K562 (cell line): ENCODE measurements at regions not wholly inside any gene's neighbourhood (a gene's known extent, or its start where the extent isn't known, plus 50 kb on each side); places are given as distances from the start of the nearest gene placed in this dataset.

Experiments used
- ATF7 ChIP-seq: fragments of 450-650 bp; IDR thresholded peaks from 2 replicates; pipeline ENCODE4 v1.7.1; 2014; ENCODE audit warnings: mild to moderate bottlenecking, moderate library complexity
- BHLHE40 ChIP-seq: IDR thresholded peaks from 2 replicates; pipeline ENCODE4 v1.6.1; 2011; ENCODE audit warnings: low read length, improper control_type of control experiment
- CAMTA2 ChIP-seq: fragments of 250-450 bp; sonication (Bioruptor Pico); conservative IDR thresholded peaks from 2 replicates; pipeline ENCODE4 v1.5.1; 2022
- FOXK2 ChIP-seq, 2 experiments: fragments of 450-650 bp; IDR thresholded peaks in 1 of 2; conservative IDR thresholded peaks in 1 of 2; 2 replicates each; pipeline ENCODE4 v1.6.1; 2016; ENCODE audit warnings: low read depth in 2 of 2, mild to moderate bottlenecking in 1 of 2
- L3MBTL2 ChIP-seq: fragments of 450-650 bp; IDR thresholded peaks from 2 replicates; pipeline ENCODE4 v1.6.1; 2016; ENCODE audit warnings: mild to moderate bottlenecking, moderate library complexity
- LARP7 ChIP-seq: fragments of 450-650 bp; IDR thresholded peaks from 2 replicates; pipeline ENCODE4 v1.6.1; 2016
- MXI1 ChIP-seq: IDR thresholded peaks from 2 replicates; pipeline ENCODE4 v1.6.1; 2011; ENCODE audit warnings: low read depth, mild to moderate bottlenecking, improper control_type of control experiment, low read length
- NCOR1 ChIP-seq: fragments of 450-650 bp; IDR thresholded peaks from 2 replicates; pipeline ENCODE4 v1.6.1; 2016; ENCODE audit warnings: mild to moderate bottlenecking, moderate library complexity
- NR3C1 ChIP-seq: sonication (generic); formaldehyde crosslinking; IDR thresholded peaks from 2 replicates; pipeline ENCODE4 v1.8.1; 2022; ENCODE audit warnings: missing genetic modification reagents
- RBM14 ChIP-seq: fragments of 200-400 bp; formaldehyde crosslinking; IDR thresholded peaks from 2 replicates; pipeline ENCODE4 v1.6.1; 2018; ENCODE audit warnings: low read depth, mild to moderate bottlenecking, low read length, moderate library complexity, borderline replicate concordance; ENCODE audit not compliant: insufficient read depth
- RFX1 ChIP-seq: fragments of 450-650 bp; IDR thresholded peaks from 2 replicates; pipeline ENCODE4 v1.6.1; 2016; ENCODE audit warnings: mild to moderate bottlenecking, moderate library complexity
- SMARCC2 ChIP-seq: fragments of 450-650 bp; IDR thresholded peaks from 2 replicates; pipeline ENCODE4 v1.6.1; 2017; ENCODE audit warnings: antibody characterized with exemption, moderate library complexity, mild to moderate bottlenecking, low read depth
- SRSF1 ChIP-seq: fragments of 200-400 bp; formaldehyde crosslinking; IDR thresholded peaks from 2 replicates; pipeline ENCODE4 v1.6.1; 2017; ENCODE audit warnings: mild to moderate bottlenecking, low read depth, low read length, moderate library complexity
- TARDBP ChIP-seq: fragments of 450-650 bp; IDR thresholded peaks from 2 replicates; pipeline ENCODE4 v1.6.1; 2016
- TGIF2 ChIP-seq: sonication (generic); formaldehyde crosslinking; IDR thresholded peaks from 2 replicates; pipeline ENCODE4 v1.8.1; 2022; ENCODE audit warnings: mild to moderate bottlenecking, missing genetic modification reagents, moderate library complexity
- ZNF282 ChIP-seq: sonication (generic); formaldehyde crosslinking; IDR thresholded peaks from 2 replicates; pipeline ENCODE4 v1.8.1; 2023; ENCODE audit warnings: missing genetic modification reagents
- ZNF75A ChIP-seq: fragments of 450-650 bp; formaldehyde crosslinking; IDR thresholded peaks from 2 replicates; pipeline ENCODE4 v1.4.0; 2020; ENCODE audit warnings: mild to moderate bottlenecking
- ZNF778 ChIP-seq: fragments of 450-650 bp; formaldehyde crosslinking; IDR thresholded peaks from 2 replicates; pipeline ENCODE4 v1.4.0; 2020; ENCODE audit warnings: mild to moderate bottlenecking, moderate library complexity
- ZSCAN29 ChIP-seq: fragments of 450-650 bp; IDR thresholded peaks from 2 replicates; pipeline ENCODE4 v1.6.1; 2017
- TF ChIP-seq, protein P1 (sequence below): fragments of 450-650 bp; formaldehyde crosslinking; IDR thresholded peaks from 2 replicates; pipeline ENCODE4 v1.4.0; 2020; ENCODE audit warnings: mild to moderate bottlenecking, moderate library complexity
- TF ChIP-seq, protein P2 (sequence below): fragments of 450-650 bp; IDR thresholded peaks from 2 replicates; pipeline ENCODE4 v1.6.1; 2016; ENCODE audit warnings: mild to moderate bottlenecking
- TF ChIP-seq, protein P3 (sequence below), 3 experiments: fragments of 200-800 bp in 1 of 3; sonication (Bioruptor generic) in 1 of 3; sonication (generic) in 1 of 3; formaldehyde crosslinking in 1 of 3; IDR thresholded peaks; 2 replicates each; pipeline versions ENCODE4 v1.6.1 to v1.8.0; 2016 to 2022; ENCODE audit warnings: mild to moderate bottlenecking in 2 of 3, missing compliant biosample characterization in 2 of 3, missing genetic modification characterization in 2 of 3, missing genetic modification reagents in 1 of 3
- TF ChIP-seq, protein P4 (sequence below): fragments of 450-650 bp; formaldehyde crosslinking; IDR thresholded peaks from 2 replicates; pipeline ENCODE4 v1.4.0; 2022; ENCODE audit warnings: mild to moderate bottlenecking, moderate library complexity

DNA sequence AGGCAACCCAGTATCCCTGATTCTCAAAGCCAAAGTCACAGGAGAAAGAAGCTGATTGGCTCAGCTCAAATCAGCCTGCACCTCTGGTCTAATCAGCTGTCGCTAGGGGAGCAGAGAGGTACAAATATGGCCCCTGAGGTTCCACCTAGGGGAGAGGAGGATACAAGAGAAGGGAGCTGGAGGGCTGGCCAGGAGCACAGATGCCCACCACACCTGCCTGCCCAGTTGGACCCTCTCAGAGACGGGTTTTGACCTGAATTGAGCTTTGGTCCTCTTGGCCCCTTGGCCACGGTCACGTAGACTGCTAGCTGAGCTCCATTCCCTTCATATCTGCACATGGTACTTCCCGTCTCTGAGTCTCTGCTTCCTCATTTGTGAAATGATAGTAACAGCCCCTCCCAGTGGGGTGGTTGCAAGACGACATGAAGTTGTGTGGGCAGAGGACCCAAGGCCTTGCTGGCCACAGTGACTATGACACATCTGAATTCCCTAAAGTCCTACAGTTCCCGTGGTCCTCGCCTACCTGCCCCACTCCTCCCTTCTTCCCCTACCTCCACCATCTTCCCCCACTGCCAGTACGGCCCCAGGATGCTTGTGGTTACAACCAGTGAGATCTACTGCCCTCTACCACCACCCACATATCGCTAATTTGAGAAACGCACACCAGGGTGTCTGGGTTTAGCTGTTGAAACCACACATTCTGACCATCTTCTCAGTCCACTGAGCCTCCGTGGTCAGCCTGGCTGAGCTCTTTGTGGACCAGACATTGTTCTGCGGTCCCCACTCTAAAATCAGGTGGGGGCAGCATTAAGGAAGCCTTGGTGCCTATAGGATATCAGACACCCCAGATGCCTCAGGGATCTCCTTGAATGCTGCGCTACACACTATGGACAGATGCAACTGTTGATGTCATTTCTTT is 60.3 kb upstream of the NEK6 start (continued):
- TF ChIP-seq BHLHE40 = no peak
- TF ChIP-seq SRSF1 = no peak
- no peak for TF ChIP-seq NCOR1
- TF ChIP-seq ATF7 = peak; percentile 94
- TF ChIP-seq TARDBP = no peak; the same call in 1 of the 2 replicates
- no peak for TF ChIP-seq TGIF2 (CRISPR knock-in tag)
- TF ChIP-seq RBM14 = no peak
- TF ChIP-seq ZNF282 (CRISPR knock-in tag) = no peak
- TF ChIP-seq MXI1 = no peak
- TF ChIP-seq, protein P1, sequence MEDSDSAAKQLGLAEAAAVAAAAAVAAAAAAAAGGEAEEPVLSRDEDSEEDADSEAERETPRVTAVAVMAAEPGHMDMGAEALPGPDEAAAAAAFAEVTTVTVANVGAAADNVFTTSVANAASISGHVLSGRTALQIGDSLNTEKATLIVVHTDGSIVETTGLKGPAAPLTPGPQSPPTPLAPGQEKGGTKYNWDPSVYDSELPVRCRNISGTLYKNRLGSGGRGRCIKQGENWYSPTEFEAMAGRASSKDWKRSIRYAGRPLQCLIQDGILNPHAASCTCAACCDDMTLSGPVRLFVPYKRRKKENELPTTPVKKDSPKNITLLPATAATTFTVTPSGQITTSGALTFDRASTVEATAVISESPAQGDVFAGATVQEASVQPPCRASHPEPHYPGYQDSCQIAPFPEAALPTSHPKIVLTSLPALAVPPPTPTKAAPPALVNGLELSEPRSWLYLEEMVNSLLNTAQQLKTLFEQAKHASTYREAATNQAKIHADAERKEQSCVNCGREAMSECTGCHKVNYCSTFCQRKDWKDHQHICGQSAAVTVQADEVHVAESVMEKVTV (CRISPR knock-in tag) = 0 out of 2 replicates have a peak, but pooled peaks have one; percentile 24
- no peak for TF ChIP-seq LARP7
- TF ChIP-seq ZNF75A (CRISPR knock-in tag) = no peak
- TF ChIP-seq, protein P2, sequence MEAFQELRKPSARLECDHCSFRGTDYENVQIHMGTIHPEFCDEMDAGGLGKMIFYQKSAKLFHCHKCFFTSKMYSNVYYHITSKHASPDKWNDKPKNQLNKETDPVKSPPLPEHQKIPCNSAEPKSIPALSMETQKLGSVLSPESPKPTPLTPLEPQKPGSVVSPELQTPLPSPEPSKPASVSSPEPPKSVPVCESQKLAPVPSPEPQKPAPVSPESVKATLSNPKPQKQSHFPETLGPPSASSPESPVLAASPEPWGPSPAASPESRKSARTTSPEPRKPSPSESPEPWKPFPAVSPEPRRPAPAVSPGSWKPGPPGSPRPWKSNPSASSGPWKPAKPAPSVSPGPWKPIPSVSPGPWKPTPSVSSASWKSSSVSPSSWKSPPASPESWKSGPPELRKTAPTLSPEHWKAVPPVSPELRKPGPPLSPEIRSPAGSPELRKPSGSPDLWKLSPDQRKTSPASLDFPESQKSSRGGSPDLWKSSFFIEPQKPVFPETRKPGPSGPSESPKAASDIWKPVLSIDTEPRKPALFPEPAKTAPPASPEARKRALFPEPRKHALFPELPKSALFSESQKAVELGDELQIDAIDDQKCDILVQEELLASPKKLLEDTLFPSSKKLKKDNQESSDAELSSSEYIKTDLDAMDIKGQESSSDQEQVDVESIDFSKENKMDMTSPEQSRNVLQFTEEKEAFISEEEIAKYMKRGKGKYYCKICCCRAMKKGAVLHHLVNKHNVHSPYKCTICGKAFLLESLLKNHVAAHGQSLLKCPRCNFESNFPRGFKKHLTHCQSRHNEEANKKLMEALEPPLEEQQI = no peak
- TF ChIP-seq ZNF778 (CRISPR knock-in tag) = no peak
- TF ChIP-seq, protein P3, sequence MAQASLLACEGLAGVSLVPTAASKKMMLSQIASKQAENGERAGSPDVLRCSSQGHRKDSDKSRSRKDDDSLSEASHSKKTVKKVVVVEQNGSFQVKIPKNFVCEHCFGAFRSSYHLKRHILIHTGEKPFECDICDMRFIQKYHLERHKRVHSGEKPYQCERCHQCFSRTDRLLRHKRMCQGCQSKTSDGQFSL (CRISPR knock-in tag; IDR thresholded peaks at IDR 0.05) = no peak
- TF ChIP-seq, protein P3 (tag; IDR thresholded peaks at IDR 0.05) = no peak
- no peak for TF ChIP-seq SMARCC2
- TF ChIP-seq CAMTA2 = no peak
- TF ChIP-seq L3MBTL2 = peak; percentile 78
- no peak for TF ChIP-seq ZSCAN29
- TF ChIP-seq, protein P4, sequence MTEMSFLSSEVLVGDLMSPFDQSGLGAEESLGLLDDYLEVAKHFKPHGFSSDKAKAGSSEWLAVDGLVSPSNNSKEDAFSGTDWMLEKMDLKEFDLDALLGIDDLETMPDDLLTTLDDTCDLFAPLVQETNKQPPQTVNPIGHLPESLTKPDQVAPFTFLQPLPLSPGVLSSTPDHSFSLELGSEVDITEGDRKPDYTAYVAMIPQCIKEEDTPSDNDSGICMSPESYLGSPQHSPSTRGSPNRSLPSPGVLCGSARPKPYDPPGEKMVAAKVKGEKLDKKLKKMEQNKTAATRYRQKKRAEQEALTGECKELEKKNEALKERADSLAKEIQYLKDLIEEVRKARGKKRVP (CRISPR knock-in tag) = 0 out of 2 replicates have a peak, but pooled peaks have one; percentile 15
- TF ChIP-seq RFX1 = peak; percentile 42; the same call in 1 of the 2 replicates
- no peak for TF ChIP-seq NR3C1 (CRISPR knock-in tag)
- TF ChIP-seq FOXK2 (conservative IDR thresholded peaks at IDR 0.05 in 1 of 2, IDR thresholded peaks at IDR 0.05 in 1 of 2; ENCODE audit: low read depth in 2 of 2) = peak; percentile 41 to 83; a peak in 3 of 4 replicates
